ENCODE measurements at regions not wholly inside any gene's neighbourhood (a gene's known extent, or its start where the extent isn't known, plus 50 kb on each side); places are given as distances from the start of the nearest gene placed in this dataset.

GRCh38 chr12:128114485-128114884, 152.5 kb upstream of the TMEM132C start:
- Histone ChIP-seq H3K4me1 (ENCODE audit: control insufficient read depth in 2 of 3, insufficient read depth in 2 of 3, low read depth in 1 of 3, low read length in 3 of 3) (no peaks in the 10 kb centered on the region), H3K4me3 (ENCODE audit: low read length in 3 of 3) (no peak overlapping the region), H3K9me3 (ENCODE audit: control insufficient read depth in 2 of 3, insufficient read depth in 1 of 3, low read length in 3 of 3) (peaks cover 0 to 2% (median 0%) of the 10 kb centered on the region in 3 donors), H3K9ac (ENCODE audit: low read length in 3 of 3) (no peak overlapping the region), H3K27me3 (ENCODE audit: control insufficient read depth, insufficient read depth, low read length) (no peaks in the 10 kb centered on the region), H3K27ac (ENCODE audit: low read depth in 2 of 2, low read length in 2 of 2) (no peak overlapping the region), H3K36me3 (ENCODE audit: control insufficient read depth in 2 of 3, insufficient read depth in 3 of 3, low read length in 3 of 3) (no peaks in the 10 kb centered on the region)
- FAIRE-seq: no peak
- TF ChIP-seq, protein P1, sequence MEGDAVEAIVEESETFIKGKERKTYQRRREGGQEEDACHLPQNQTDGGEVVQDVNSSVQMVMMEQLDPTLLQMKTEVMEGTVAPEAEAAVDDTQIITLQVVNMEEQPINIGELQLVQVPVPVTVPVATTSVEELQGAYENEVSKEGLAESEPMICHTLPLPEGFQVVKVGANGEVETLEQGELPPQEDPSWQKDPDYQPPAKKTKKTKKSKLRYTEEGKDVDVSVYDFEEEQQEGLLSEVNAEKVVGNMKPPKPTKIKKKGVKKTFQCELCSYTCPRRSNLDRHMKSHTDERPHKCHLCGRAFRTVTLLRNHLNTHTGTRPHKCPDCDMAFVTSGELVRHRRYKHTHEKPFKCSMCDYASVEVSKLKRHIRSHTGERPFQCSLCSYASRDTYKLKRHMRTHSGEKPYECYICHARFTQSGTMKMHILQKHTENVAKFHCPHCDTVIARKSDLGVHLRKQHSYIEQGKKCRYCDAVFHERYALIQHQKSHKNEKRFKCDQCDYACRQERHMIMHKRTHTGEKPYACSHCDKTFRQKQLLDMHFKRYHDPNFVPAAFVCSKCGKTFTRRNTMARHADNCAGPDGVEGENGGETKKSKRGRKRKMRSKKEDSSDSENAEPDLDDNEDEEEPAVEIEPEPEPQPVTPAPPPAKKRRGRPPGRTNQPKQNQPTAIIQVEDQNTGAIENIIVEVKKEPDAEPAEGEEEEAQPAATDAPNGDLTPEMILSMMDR (IDR thresholded peaks at IDR 0.05; ENCODE audit: borderline replicate concordance, extremely low read depth, insufficient read depth): no peak
- intact Hi-C loops (cut with DNase I): no loop called here
- DNase-seq: no peak

- no peak for DNase-seq
- no peaks in the 10 kb centered on the region for H3K27me3 ChIP-seq (ENCODE audit: control insufficient read depth, insufficient read depth, low read length)
- no peaks in the 10 kb centered on the region for H3K4me1 ChIP-seq (ENCODE audit: control insufficient read depth in 2 of 3, insufficient read depth in 2 of 3, low read depth in 1 of 3, low read length in 3 of 3)
- no peak for FAIRE-seq
- TF ChIP-seq, protein P1 (IDR thresholded peaks at IDR 0.05; ENCODE audit: borderline replicate concordance, extremely low read depth, insufficient read depth): no peak
- H3K4me3 ChIP-seq (ENCODE audit: low read length in 3 of 3): no peak overlapping the region
- intact Hi-C loops (cut with DNase I): no loop called here
- H3K9ac ChIP-seq (ENCODE audit: low read length in 3 of 3): no peak overlapping the region
- H3K9me3 ChIP-seq (ENCODE audit: control insufficient read depth in 2 of 3, insufficient read depth in 1 of 3, low read length in 3 of 3): peaks cover 0 to 2% (median 0%) of the 10 kb centered on the region in 3 donors
- H3K27ac ChIP-seq (ENCODE audit: low read depth in 2 of 2, low read length in 2 of 2): no peak overlapping the region
- no peaks in the 10 kb centered on the region for H3K36me3 ChIP-seq (ENCODE audit: control insufficient read depth in 2 of 3, insufficient read depth in 3 of 3, low read length in 3 of 3)
Measured at GRCh38 chr12:128116537-128116936, 150.4 kb upstream of the TMEM132C start.

DNA sequence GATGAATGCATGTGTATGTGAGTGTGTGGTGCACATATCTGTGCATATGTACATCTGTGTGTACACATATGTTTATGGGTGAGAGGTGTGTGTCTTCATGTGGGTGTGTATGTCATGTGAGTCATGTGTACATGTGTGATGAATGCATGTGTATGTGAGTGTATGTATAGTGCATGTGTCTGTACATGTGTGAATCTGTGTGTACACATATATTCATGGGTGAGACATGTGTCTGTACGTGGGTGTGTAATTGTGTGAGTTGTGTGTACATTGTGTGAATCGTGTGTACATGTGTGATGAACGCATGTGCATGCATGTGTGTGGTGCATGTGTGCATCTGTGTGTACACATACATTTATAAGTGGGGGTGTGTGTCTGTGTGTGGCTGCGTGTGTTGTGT, 146.9 kb upstream of the TMEM132C start:
- DNase-seq: no peak
- no peaks in the 10 kb centered on the region for H3K4me1 ChIP-seq (ENCODE audit: control insufficient read depth in 2 of 3, insufficient read depth in 2 of 3, low read depth in 1 of 3, low read length in 3 of 3)
- no peak for FAIRE-seq
- intact Hi-C loops (cut with DNase I): no loop called here
- no peaks in the 10 kb centered on the region for H3K36me3 ChIP-seq (ENCODE audit: control insufficient read depth in 2 of 3, insufficient read depth in 3 of 3, low read length in 3 of 3)
- no peaks in the 10 kb centered on the region for H3K27me3 ChIP-seq (ENCODE audit: control insufficient read depth, insufficient read depth, low read length)
- TF ChIP-seq, protein P1 (IDR thresholded peaks at IDR 0.05; ENCODE audit: borderline replicate concordance, extremely low read depth, insufficient read depth): no peak
- H3K9ac ChIP-seq (ENCODE audit: low read length in 3 of 3): no peak overlapping the region
- H3K27ac ChIP-seq (ENCODE audit: low read depth in 2 of 2, low read length in 2 of 2): no peak overlapping the region
- H3K4me3 ChIP-seq (ENCODE audit: low read length in 3 of 3): no peak overlapping the region
- H3K9me3 ChIP-seq (ENCODE audit: control insufficient read depth in 2 of 3, insufficient read depth in 1 of 3, low read length in 3 of 3): peaks cover 0 to 2% (median 0%) of the 10 kb centered on the region in 3 donors

- Histone ChIP-seq H3K9me3 (ENCODE audit: control insufficient read depth in 2 of 3, insufficient read depth in 1 of 3, low read length in 3 of 3) (peaks cover 0 to 2% (median 0%) of the 10 kb centered on the region in 3 donors), H3K4me1 (ENCODE audit: control insufficient read depth in 2 of 3, insufficient read depth in 2 of 3, low read depth in 1 of 3, low read length in 3 of 3) (no peaks in the 10 kb centered on the region), H3K27me3 (ENCODE audit: control insufficient read depth, insufficient read depth, low read length) (no peaks in the 10 kb centered on the region), H3K36me3 (ENCODE audit: control insufficient read depth in 2 of 3, insufficient read depth in 3 of 3, low read length in 3 of 3) (no peaks in the 10 kb centered on the region), H3K27ac (ENCODE audit: low read depth in 2 of 2, low read length in 2 of 2) (no peak overlapping the region), H3K9ac (ENCODE audit: low read length in 3 of 3) (no peak overlapping the region), H3K4me3 (ENCODE audit: low read length in 3 of 3) (no peak overlapping the region)
- no peak for FAIRE-seq
- intact Hi-C loops (cut with DNase I): no loop called here
- DNase-seq: no peak
- TF ChIP-seq, protein P1 (IDR thresholded peaks at IDR 0.05; ENCODE audit: borderline replicate concordance, extremely low read depth, insufficient read depth): no peak
Measured at GRCh38 chr12:128121424-128121823, 145.5 kb upstream of the TMEM132C start.
